B cell (primary cell): ENCODE measurements at regions not wholly inside any gene's neighbourhood (a gene's known extent, or its start where the extent isn't known, plus 50 kb on each side); places are given as distances from the start of the nearest gene placed in this dataset.

Experiments
- CTCF ChIP-seq: fragments of 200-600 bp; IDR thresholded peaks from one replicate; pipeline ENCODE4 v1.8.0; 2022; ENCODE audit warnings: antibody characterized with exemption, mild to moderate bottlenecking
- EZH2 ChIP-seq: IDR thresholded peaks from 2 replicates; pipeline ENCODE4 v1.6.1; 2012; ENCODE audit warnings: borderline replicate concordance, low read depth, mild to moderate bottlenecking, moderate library complexity, low read length; ENCODE audit not compliant: insufficient read depth, poor library complexity, severe bottlenecking

- TF ChIP-seq CTCF, result no peak
- no peak for TF ChIP-seq EZH2
Measured at GRCh38 chr16:52611817-52612673, 65.1 kb upstream of the TOX3 start.
